Hippocampal formation (tissue), 2 donors: ENCODE measurements at regions not wholly inside any gene's neighbourhood (a gene's known extent, or its start where the extent isn't known, plus 50 kb on each side); places are given as distances from the start of the nearest gene placed in this dataset.

Experiments
- DNase-seq, 2 donors: peaks; one replicate each; lab custom pipeline; 2025; lab: John Stamatoyannopoulos, UW

- DNase-seq: no peak
Measured at GRCh38 chr2:176733698-176734430, 464.6 kb downstream of the MTX2 start.

GRCh38 chr2:176734868-176735267 lies 465.6 kb downstream of the MTX2 start:
- no peak for DNase-seq

DNA sequence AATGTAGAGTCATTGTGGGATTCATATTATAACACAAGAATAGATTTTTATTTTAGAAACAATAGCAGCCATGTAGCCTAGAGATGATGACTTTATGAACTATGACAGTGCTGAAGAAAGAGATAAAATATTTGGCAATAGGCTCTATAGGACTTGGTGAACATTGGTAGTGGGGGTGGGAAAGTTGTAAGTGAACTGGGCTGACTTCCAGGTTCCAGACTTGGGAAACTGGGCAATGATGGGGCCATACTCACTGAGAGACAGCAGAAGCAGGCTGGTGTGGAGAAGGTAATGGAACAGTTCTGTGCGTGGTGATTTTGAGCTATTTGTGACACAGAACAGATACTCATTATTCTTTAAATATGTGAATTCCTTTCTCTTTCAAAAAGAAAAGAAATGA lies 470.3 kb upstream of the HNRNPA3 start:
- no peak for DNase-seq

DNA sequence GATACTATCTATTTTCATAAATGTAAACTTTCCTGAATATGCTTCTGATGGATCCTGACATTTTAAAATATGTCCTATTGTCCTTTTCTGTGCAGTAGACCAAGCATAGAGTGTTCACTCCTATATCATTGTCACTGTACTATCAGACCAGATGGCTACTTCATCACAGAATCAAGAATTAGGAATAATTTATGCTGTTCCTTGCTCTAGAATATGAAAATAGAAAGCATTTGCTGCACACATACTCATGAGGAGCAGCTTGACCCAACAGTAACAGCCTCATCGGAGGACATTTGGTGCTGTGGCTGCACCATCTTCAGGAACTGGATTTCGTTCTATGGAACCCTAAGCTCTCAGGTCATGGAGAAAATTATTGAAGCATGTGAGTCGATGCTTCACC lies 468.9 kb upstream of the HNRNPA3 start:
- DNase-seq: no peak

DNA sequence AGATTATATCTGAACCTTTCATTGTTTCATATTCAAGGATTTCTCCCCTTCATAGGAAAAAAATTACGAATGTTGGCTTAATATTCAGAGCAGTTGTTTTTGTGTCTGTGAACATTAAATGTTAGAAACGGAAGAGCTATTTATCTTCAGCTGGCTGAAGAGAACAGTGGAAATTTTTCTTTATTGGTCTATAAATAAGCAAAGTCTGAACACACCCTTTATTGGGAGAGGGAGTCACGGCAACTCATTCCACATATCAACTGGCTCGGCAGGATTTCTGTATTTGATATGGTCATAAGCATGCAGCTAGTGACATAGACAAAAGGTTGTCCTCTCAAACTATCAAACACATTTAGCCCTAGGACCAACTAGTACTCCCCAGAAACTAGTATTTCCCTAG lies 468.4 kb upstream of the HNRNPA3 start:
- no peak for DNase-seq

DNA sequence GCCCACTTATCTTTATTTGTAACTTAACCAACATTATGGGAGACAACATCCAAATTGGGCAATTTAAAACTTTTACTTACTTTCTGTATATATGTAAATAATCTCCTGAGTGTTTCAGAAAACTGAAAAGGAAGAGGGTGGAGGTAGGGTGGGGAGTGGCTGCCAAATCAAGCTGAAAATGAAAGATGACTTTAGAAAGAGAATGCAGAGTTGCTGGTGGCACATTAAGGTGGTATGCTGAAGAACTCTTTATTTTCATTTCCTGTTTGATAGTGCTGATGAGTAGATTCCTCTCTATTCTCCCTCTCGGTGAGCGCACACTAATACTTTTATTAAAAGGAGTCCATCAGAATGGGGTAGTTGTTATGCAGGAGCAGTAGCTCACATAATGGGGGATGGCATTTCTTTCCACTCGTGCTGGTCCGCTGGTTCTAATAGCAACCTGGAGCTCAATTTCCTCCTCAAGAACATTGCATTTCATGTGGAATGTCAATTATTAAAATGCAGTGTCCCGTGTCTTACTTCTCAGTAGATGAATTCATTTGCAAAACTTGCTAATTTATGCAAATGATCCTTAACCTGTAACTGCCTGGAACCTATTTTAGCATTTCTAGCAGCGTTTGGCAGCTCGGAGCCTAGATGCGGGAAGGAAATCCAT lies 466.9 kb upstream of the HNRNPA3 start:
- DNase-seq: no peak

DNA sequence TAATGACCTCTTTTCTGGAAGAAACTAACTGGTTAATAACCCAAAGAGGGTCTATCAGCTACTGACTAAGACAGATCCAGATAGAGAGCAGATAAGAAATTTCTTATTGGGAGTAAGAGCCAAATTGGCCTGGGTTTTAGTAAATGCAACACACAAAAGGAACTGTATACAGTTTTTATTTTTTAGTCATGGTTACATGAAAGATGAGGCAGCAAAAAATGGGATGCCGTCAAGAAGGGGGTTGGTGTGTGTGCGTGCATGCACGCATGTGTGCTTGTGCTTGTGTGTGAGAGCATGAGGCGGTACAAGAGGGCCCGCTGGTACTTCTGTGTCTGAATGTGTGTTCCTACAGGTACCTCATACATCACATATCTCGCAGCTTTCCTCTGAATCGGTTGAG lies 466.2 kb upstream of the HNRNPA3 start:
- DNase-seq: no peak

- DNase-seq: no peak
Measured at GRCh38 chr2:176747506-176747905, 465.1 kb upstream of the HNRNPA3 start.

GRCh38 chr2:176747928-176748327 lies 464.7 kb upstream of the HNRNPA3 start:
- no peak for DNase-seq

GRCh38 chr2:176748662-176749061 lies 463.9 kb upstream of the HNRNPA3 start:
- no peak for DNase-seq

- no peak for DNase-seq
Measured at GRCh38 chr2:176751314-176752227, 461.0 kb upstream of the HNRNPA3 start.

DNA sequence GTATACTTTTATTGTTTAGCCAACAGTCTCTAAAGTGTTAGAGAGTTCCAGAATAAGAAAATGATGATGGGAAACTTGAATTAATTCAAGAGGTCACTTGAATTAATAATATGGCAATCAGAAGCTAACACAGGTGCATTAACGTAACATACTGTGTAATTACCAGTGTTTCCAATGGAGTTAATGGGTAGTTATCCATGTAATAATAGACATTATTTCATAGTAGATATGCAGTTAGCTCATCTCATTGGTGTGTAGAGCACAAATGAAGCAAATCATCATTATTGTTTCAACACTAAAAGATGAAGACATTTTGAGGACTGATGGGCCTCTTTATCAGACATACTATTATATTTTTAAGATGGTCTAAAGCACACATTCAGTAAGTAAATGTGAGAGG lies 460.3 kb upstream of the HNRNPA3 start:
- no peak for DNase-seq

- no peak for DNase-seq
Measured at GRCh38 chr2:176753205-176753604, 459.4 kb upstream of the HNRNPA3 start.

DNA sequence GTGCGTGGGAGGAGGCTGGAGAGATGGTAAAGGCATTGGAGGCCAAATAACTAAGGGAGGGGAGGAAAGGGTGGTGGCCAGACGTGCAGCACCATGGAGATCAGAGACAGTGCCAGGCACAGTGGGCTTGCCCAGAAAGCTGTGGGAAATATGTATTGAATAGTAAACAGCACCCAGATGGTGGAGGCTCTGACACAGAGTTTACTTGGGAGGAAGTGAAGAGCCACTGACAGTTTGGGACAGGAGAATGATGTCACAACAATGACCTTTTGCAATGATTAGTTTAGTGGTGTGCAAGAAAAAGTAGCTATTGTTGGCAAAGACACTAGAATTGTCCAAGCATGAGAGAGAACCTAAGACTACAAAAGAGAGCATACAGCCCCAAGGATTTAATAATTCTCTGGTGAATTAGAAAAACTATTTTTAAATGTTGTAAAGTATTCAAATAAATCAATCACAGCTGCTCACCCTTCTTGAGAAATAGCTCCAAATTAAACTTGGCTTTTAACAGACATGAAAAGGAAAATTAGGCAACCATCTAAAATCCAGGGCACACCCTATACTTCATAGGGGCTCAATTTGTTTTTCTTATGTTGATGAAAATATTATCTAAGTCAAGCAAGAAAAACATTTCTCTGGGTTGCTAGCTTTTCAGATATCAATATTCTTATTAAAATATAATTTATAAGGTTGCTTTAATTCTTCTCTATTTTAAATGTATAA lies 458.7 kb upstream of the HNRNPA3 start:
- DNase-seq: no peak

- no peak for DNase-seq
Measured at GRCh38 chr2:176755537-176756135, 457.0 kb upstream of the HNRNPA3 start.

GRCh38 chr2:176758426-176758825 lies 454.2 kb upstream of the HNRNPA3 start:
- no peak for DNase-seq

DNA sequence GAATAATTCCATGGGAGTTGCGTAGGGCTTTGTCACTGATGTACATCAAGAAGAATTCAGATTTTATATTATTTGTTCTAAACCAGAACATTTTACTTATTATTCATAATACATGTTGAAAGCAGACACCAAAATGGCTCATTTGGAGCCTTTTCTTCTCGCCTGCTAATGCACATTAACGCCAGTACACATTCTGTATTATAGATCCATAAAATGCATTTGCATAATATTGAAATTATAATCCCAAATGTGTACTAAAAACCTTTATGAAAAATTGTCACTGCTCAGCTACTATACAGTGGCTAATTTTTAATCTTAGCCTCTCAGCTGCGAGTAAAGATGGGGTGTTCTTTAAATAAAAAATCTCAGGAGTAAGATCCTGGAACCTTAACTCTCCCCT lies 452.2 kb upstream of the HNRNPA3 start:
- DNase-seq: no peak

DNA sequence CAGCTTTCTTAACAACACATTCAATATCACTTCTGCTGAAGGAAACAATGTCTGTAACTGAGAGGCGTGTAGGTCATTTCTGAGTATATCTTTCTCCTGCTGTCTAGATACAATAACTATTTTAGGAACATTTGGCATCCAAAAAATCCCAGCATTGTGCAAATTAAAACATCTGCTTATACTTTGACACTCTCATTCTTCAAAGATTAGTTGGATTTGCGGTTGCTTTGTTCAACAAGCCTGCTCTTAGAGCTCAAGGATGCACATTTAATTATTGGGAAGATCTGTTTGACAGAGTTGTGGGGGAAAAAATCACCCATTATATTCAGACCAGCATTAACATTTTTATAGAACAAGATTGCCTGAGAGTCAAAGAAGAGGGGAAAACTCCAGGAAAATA lies 449.5 kb upstream of the HNRNPA3 start:
- DNase-seq: no peak

GRCh38 chr2:176763851-176764404 lies 448.7 kb upstream of the HNRNPA3 start:
- no peak for DNase-seq

DNA sequence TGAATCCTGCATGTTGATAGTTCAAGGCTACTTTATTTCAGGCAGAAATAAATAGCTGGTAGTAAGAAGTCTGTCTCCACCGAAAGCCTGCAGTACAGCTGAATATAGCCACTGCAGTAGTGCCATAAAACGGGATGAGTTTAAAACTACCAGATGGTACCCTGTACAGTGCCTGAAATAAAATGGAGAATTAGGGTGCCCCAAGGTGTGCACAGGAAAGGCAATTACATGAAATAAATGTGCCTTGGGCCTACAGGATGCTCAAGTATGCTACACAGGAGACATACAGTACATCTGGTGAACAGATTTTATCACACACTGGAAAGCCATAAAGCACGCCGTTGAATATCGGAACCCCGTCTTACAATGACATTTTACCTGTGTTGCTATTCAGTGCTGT lies 447.7 kb upstream of the HNRNPA3 start:
- DNase-seq: no peak

- DNase-seq: no peak
Measured at GRCh38 chr2:176766005-176766404, 446.6 kb upstream of the HNRNPA3 start.
